HG02870 (cell line): ENCODE measurements at regions not wholly inside any gene's neighbourhood (a gene's known extent, or its start where the extent isn't known, plus 50 kb on each side); places are given as distances from the start of the nearest gene placed in this dataset.

Experiments used
- ATAC-seq: cut with Tn5 transposase; IDR thresholded peaks from one replicate; pipeline ENCODE4 v1.9.1; 2021; ENCODE audit warnings: mild to moderate bottlenecking, moderate library complexity; ENCODE audit not compliant: unreplicated experiment

GRCh38 chr15:47990821-47991220, 130.0 kb upstream of the SLC24A5 start:
- no peak for ATAC-seq

GRCh38 chr15:47991357-47991756, 129.4 kb upstream of the SLC24A5 start:
- ATAC-seq: no peak

GRCh38 chr15:47993051-47993450, 127.7 kb upstream of the SLC24A5 start:
- ATAC-seq: no peak

GRCh38 chr15:47997195-47998080, 123.4 kb upstream of the SLC24A5 start:
- no peak for ATAC-seq

GRCh38 chr15:47998619-47999019, 122.2 kb upstream of the SLC24A5 start:
- ATAC-seq: no peak

- ATAC-seq: peak; percentile 84
These were observed 119.3 kb upstream of the SLC24A5 start for GRCh38 chr15:48001393-48002039.

- no peak for ATAC-seq
These were observed 118.0 kb upstream of the SLC24A5 start for GRCh38 chr15:48002767-48003166.

GRCh38 chr15:48003441-48003840, 117.3 kb upstream of the SLC24A5 start:
- no peak for ATAC-seq

- no peak for ATAC-seq
These were observed 115.7 kb upstream of the SLC24A5 start for GRCh38 chr15:48005077-48005476.

GRCh38 chr15:48006031-48006511, 114.7 kb upstream of the SLC24A5 start:
- ATAC-seq: no peak

GRCh38 chr15:48010316-48010715, 110.5 kb upstream of the SLC24A5 start:
- no peak for ATAC-seq

- no peak for ATAC-seq
These were observed 108.6 kb upstream of the SLC24A5 start for GRCh38 chr15:48012191-48012590.

- no peak for ATAC-seq
These were observed 103.9 kb upstream of the SLC24A5 start for GRCh38 chr15:48016865-48017264.

- ATAC-seq: no peak
These were observed 103.0 kb upstream of the SLC24A5 start for GRCh38 chr15:48017747-48018146.

- peak; percentile 62 for ATAC-seq
These were observed 100.6 kb upstream of the SLC24A5 start for GRCh38 chr15:48020166-48020565.

GRCh38 chr15:48021336-48022086, 99.3 kb upstream of the SLC24A5 start:
- no peak for ATAC-seq

- no peak for ATAC-seq
These were observed 95.7 kb upstream of the SLC24A5 start for GRCh38 chr15:48025118-48025517.

GRCh38 chr15:48028712-48029111, 92.1 kb upstream of the SLC24A5 start:
- ATAC-seq: no peak

- no peak for ATAC-seq
These were observed 91.1 kb upstream of the SLC24A5 start for GRCh38 chr15:48029642-48030041.

- no peak for ATAC-seq
These were observed 89.3 kb upstream of the SLC24A5 start for GRCh38 chr15:48031466-48031865.

GRCh38 chr15:48031973-48032372, 88.8 kb upstream of the SLC24A5 start:
- no peak for ATAC-seq
